Stimulated activated naive CD8-positive, alpha-beta T cell treated with anti-CD3 and anti-CD28 coated beads, Interleukin-15, amount 100 ng/mL, for 72 hours (primary cell): ENCODE measurements at regions not wholly inside any gene's neighbourhood (a gene's known extent, or its start where the extent isn't known, plus 50 kb on each side); places are given as distances from the start of the nearest gene placed in this dataset.

Experiments used
- ATAC-seq: fragments of 150-1000 bp; cut with Tn5 transposase; 2 replicates; pipeline ENCODE4 v1.10.0; 2021; ENCODE audit warnings: mild to moderate bottlenecking, moderate library complexity
- DNase-seq, 2 donors: peaks; one replicate each; pipeline ENCODE4 v3.0.0; 2021 to 2022
- H3K27ac Mint-ChIP-seq, 2 donors: one replicate each; pipeline ENCODE4 v1.8.0; 2022; ENCODE audit warnings: mild to moderate bottlenecking in 2 of 2, mixed read lengths in 2 of 2, moderate library complexity in 2 of 2
- H3K27me3 Mint-ChIP-seq: one replicate; pipeline ENCODE4 v1.8.0; 2022; ENCODE audit warnings: mixed read lengths
- H3K4me1 Mint-ChIP-seq: one replicate; pipeline ENCODE4 v1.8.0; 2022; ENCODE audit warnings: mild to moderate bottlenecking, mixed read lengths
- H3K4me3 Mint-ChIP-seq, 2 donors: one replicate each; pipeline ENCODE4 v1.8.0; 2022; ENCODE audit warnings: mild to moderate bottlenecking in 2 of 2, mixed read lengths in 2 of 2, moderate library complexity in 1 of 2
- H3K9me3 Mint-ChIP-seq, 2 donors: one replicate each; pipeline ENCODE4 v1.8.0; 2022; ENCODE audit warnings: mixed read lengths in 2 of 2

DNA sequence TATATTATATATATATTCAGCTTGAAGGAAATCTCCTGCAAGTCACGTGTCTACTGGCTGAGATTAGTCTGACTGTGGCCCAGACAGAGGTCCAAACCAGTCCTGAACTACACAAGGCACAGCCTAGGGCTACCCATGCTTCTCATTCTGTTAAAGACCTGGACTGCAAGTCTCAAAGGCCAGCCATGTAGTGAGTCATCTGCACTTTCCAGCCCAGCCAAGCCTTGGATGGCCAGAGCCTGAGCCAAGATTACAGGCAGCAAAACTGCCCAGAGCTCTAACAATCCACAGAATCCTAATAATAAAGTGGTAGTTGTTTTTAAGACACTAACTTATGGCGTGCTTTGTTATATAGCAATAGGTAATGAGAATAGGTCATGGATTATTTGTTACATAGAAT lies 259.6 kb downstream of the SS18 start:
- Mint-ChIP-seq H3K27me3 (no peaks in the 10 kb centered on the region), H3K4me3 (no peak overlapping the region), H3K9me3 (no peaks in the 10 kb centered on the region), H3K4me1 (no peaks in the 10 kb centered on the region), H3K27ac (no peak overlapping the region)
- DNase-seq (no peak), ATAC-seq (no peak)

DNA sequence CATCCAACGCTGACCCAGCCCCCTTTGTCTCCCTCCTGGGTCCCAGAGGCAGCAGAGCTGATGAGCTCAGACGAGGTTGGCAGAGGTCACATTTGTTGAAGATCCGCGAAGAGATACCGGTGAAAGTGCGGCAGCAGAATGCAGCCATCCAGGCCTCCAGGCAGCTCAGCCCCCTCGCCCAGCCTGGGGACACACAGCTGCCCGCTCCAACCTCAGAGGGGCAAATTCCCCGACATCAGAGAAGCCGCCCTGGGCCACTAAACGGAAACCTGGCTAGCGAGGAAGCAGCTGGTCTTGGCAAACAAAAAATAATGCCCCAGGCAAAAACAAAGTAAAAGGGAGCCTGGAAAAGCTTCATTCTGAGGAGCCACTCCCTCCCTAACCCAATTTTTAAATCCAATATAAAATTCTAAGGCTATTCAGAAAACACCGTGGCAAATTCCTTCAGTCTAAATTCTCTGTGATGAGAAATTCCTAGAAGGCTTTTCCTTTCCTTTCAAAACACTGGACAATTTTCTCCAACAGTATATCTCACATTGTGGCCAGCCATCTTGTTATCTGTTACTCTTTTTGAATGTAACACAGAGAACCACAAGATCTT lies 262.4 kb downstream of the SS18 start:
- no peaks in the 10 kb centered on the region for H3K4me1 Mint-ChIP-seq
- ATAC-seq (no peak), DNase-seq (no peak)
- H3K27me3 Mint-ChIP-seq: no peaks in the 10 kb centered on the region
- no peaks in the 10 kb centered on the region for H3K9me3 Mint-ChIP-seq
- H3K4me3 Mint-ChIP-seq: no peak overlapping the region
- H3K27ac Mint-ChIP-seq: no peak overlapping the region

DNA sequence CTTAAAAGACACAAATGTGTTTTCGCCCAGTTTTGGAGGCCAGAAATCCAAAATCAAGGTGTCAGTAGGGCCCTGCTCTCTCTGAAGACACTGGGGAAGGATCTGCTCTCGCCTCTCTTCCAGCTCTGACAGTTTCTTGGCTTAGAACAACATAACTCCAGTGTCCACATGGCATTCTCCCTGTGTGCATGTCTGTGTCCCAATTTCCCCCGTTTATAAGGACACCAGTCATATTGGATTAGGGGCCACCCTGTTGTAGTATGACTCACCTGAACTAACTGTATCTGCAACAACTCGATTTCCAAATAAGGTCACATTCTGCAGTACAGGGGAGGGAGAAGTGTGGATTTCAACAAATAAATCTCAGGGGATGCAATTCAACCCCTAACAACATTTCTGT lies 263.2 kb downstream of the SS18 start:
- DNase-seq (no peak), ATAC-seq (no peak)
- Mint-ChIP-seq H3K9me3 (no peaks in the 10 kb centered on the region), H3K4me3 (no peak overlapping the region), H3K27me3 (no peaks in the 10 kb centered on the region), H3K27ac (no peak overlapping the region), H3K4me1 (no peaks in the 10 kb centered on the region)

DNA sequence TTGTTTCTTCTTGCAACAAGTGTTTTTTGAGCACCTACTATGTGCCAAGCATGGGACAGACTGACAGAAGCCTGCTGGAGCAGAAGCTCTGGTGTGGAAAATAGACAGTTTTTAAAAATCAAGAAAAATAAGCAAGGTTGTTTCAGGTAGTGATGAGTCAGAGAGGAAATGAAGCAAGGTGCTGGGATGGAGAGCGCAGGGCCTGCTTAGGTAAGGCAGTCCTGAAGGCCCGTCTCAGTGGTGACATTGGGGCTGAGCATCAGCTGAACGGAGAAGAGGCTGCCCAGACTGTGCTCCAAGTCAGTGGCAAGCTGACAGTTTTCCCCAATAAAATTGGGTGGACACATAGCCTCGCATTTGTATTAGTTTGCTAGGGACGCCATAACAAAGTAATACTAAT lies 263.6 kb downstream of the SS18 start:
- no peaks in the 10 kb centered on the region for H3K4me1 Mint-ChIP-seq
- no peaks in the 10 kb centered on the region for H3K27me3 Mint-ChIP-seq
- no peak overlapping the region for H3K27ac Mint-ChIP-seq
- DNase-seq: no peak
- no peak for ATAC-seq
- no peak overlapping the region for H3K4me3 Mint-ChIP-seq
- no peaks in the 10 kb centered on the region for H3K9me3 Mint-ChIP-seq

DNA sequence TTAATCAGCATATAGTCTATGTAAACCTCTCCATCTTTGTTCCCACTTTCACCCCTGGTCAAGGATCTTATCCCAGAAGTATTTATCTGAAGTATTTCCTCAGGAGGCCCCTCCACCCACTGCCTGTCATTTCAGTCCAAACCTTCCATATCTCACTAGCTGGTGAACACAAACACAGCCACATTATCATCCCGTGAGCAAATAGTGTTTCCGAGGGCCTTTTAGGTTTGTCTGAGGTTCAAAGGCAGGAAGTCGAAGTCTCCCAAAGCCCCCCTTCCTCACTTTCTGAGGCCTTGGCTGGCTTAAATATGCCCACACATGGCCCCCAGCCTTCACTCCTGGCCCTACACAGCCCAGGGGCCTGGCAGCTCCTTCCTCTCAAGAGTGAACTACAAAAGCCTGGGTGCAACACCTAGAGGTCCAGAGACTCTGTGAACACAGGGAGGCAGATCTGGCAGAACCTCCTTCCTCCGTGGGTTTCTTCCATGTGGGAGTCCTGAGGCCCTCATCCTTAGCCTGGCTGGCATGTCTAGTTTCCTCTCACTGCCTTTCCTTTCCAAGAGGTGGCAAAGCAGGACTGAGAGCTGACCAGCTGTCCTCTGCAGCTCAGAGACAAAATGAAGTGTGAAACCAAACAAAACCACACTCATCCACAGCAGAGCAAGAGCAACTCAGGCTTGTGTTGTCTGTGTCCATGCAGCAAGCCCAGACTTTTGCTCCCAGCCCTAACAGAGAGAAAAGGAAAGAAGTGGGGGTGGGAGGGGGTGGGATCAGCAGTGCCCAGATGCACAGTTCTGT lies 264.2 kb downstream of the SS18 start:
- DNase-seq (no peak), ATAC-seq (peak; percentile 31)
- H3K27ac Mint-ChIP-seq: peak overlapping the region in 1 of 2 donors; percentile 9
- no peaks in the 10 kb centered on the region for H3K4me1 Mint-ChIP-seq
- H3K27me3 Mint-ChIP-seq: no peaks in the 10 kb centered on the region
- H3K4me3 Mint-ChIP-seq: no peak overlapping the region
- H3K9me3 Mint-ChIP-seq: no peaks in the 10 kb centered on the region

DNA sequence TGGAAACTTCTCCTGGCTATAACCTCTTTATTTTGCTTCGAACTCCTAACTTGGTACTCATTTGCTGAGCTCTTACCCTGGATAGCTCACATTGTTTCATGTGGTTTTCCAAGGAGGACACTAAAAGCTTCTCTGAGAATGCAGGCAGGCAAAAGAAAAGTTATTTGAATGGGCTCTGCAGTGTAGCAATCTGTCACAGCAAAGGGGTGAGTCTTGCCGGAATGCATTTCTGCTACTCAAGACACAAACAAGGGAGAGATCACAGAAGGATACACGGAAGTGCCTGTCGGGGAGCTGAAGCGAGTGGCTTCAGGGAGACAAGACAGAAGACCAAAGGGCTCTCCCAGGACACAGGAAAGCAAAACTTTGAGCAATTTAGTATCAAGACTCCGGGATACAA lies 265.4 kb downstream of the SS18 start:
- Mint-ChIP-seq H3K27ac (no peak overlapping the region), H3K27me3 (peaks cover 8% of the 10 kb centered on the region), H3K4me1 (no peaks in the 10 kb centered on the region), H3K9me3 (no peaks in the 10 kb centered on the region), H3K4me3 (no peak overlapping the region)
- no peak for DNase-seq
- no peak for ATAC-seq

DNA sequence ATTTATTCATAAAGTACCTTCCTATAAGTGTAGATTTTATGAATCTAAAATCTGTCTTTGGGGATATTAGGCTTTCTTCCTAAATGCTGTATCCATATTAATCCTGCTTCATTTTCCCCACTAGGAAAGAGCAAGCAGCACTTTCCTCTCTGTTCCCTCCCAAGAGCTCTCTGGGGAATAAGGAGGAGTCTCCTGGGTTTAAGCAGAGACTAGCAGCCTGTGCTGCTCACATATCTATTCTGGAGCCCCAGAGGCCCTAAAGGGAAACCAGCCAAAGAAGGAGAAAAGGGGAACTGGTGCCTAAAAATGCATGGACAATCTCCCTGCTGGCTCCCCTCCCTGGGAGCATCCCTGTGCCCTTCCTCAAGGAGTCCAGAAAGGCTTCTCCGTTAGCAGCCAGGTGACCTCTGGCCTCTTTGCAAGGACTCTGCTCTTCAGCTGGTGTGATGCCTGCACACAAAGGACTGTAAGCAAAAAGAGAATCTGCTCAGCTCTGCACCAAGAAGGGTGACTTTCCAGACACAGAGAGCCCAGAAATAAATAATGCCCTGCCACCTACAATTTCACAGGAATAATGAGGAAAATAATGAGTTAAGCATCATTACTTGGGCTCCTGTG lies 270.6 kb downstream of the SS18 start:
- no peak for ATAC-seq
- no peak overlapping the region for H3K27ac Mint-ChIP-seq
- no peaks in the 10 kb centered on the region for H3K9me3 Mint-ChIP-seq
- no peak overlapping the region for H3K4me3 Mint-ChIP-seq
- peaks cover 12% of the 10 kb centered on the region for H3K4me1 Mint-ChIP-seq
- peaks cover 10% of the 10 kb centered on the region for H3K27me3 Mint-ChIP-seq
- DNase-seq: no peak

DNA sequence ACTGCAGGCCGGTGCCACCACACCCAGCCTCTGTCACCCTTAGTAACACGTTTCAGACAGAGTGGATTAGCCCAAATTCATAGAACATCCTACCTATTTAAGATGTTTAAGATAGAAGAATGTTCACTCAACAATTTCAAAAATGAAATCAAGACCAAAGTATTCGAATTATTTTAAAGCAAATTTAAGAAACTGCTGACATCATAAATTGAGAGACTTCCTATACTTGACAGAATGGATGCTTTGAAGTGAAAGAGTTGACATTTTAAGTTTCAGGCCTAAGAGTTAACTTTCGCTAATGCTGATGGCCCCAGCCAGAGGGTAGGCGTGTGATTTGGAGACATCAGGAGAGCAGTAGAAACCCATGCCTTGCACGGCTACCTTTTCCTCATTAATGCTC lies 271.9 kb downstream of the SS18 start:
- no peak for ATAC-seq
- Mint-ChIP-seq H3K4me1 (peaks cover 13% of the 10 kb centered on the region), H3K27ac (peak overlapping the region in 1 of 2 donors; percentile 23), H3K9me3 (no peaks in the 10 kb centered on the region), H3K4me3 (no peak overlapping the region), H3K27me3 (peaks cover 10% of the 10 kb centered on the region)
- no peak for DNase-seq

DNA sequence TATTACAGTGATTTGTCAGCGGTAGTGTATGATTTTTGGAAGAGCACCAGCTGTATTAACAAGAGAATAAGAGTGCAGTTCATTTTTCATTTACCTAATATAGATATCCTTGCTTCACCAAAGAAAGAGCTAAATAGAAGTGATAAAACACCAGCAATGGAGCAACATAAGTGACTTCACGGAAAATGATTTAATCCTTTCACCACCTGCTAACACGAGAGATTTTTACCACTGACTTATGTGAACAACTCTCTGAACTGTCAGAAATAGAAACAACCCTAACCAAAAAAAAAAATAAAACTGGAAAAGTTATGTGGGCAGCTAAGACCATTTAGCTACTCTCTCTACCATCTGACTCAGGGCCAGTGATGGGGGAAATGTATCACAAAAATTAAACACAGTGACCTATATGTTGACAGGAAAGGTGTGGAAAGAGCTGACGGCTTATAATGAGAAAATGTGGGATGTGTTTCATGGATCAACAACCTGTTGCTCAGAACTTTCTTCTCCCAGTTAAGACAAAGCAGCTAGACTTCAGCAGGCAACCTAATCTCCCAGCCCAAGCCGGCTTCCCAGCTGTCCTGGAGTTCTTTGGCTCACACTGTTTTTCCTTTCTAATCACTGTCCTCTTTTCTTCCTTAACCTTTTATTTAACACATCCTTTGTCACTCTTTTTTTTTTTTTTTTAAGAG lies 272.7 kb downstream of the SS18 start:
- H3K4me3 Mint-ChIP-seq: no peak overlapping the region
- DNase-seq (no peak), ATAC-seq (no peak)
- H3K27me3 Mint-ChIP-seq: peaks cover 10% of the 10 kb centered on the region
- H3K27ac Mint-ChIP-seq: no peak overlapping the region
- H3K9me3 Mint-ChIP-seq: no peaks in the 10 kb centered on the region
- H3K4me1 Mint-ChIP-seq: peaks cover 13% of the 10 kb centered on the region

DNA sequence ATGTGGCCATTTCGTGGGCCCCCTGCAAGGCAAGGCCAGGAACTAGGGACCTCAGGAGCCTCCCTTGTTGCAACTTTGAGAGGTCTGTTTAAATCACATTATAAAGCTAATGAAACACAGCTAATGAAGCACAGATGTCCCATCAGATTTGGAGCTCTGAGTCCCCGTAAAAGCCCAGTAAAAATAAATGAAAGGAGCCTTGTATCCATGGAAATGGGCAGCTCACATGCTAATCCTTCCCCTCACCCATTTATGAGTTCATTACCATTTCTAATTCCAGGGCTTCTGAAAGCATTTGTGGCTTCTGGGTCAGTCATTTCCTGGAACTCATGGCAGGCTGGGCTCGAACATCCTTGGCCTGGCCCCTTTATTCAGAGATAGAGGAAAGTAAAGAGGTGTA lies 274.8 kb downstream of the SS18 start:
- Mint-ChIP-seq H3K9me3 (no peaks in the 10 kb centered on the region), H3K27me3 (peaks cover 8% of the 10 kb centered on the region), H3K4me1 (peaks cover 13% of the 10 kb centered on the region), H3K4me3 (no peak overlapping the region), H3K27ac (peak overlapping the region in 1 of 2 donors; percentile 32)
- DNase-seq (no peak), ATAC-seq (no peak)

DNA sequence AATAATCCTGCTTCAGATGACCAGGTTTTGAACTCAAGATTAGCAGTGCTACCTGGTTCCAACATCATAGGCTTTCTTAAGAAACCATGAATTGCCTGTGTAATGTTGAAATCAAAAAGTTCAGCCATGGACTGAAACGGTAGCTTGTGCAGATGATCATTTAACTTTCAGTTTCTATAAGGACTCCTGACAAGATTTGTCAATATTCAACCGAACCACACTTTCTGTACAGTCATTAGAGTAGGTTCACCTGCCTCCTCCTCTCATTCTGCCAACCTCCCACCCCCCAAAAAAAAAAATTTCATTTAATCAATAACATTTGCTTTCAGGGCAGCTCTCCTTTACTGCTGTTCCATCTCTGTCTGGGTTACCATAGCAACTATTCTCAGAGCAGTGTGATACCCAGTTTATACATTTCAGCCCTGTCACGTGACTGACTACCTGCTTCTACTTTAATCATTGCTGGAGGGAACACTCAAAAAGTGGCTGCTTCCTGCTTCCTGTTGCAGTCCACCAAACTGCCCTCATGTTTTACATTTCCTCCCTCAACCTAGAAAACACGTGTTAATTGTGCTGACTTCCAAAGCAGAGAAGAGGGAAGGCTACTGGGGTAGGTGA lies 275.5 kb downstream of the SS18 start:
- no peak overlapping the region for H3K4me3 Mint-ChIP-seq
- ATAC-seq: peak; percentile 63
- no peak for DNase-seq
- H3K4me1 Mint-ChIP-seq: peaks cover 13% of the 10 kb centered on the region
- no peaks in the 10 kb centered on the region for H3K9me3 Mint-ChIP-seq
- peak overlapping the region; percentile 61 to 83 for H3K27ac Mint-ChIP-seq
- H3K27me3 Mint-ChIP-seq: peaks cover under 1% of the 10 kb centered on the region

DNA sequence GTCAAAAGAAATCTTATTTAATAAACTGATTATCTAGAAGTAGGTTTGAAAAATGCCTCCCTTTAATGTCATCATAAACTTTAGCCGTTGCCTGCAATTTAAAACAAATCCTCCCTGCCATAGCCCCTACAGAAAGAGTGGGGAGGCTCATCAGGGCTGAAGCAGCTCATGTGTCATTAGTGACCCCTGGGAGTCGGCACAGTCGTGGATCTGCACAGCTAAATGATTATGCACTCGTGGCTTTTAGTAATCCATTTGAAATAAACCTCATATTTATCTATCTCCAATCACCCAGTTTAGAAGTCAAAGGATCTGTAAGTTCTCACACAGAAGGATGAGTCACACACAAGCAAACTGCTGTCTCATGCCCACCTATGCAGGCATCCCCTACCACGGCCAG lies 277.3 kb downstream of the SS18 start:
- DNase-seq (no peak), ATAC-seq (no peak)
- Mint-ChIP-seq H3K4me1 (peaks cover 13% of the 10 kb centered on the region), H3K27ac (no peak overlapping the region), H3K4me3 (no peak overlapping the region), H3K27me3 (no peaks in the 10 kb centered on the region), H3K9me3 (no peaks in the 10 kb centered on the region)

DNA sequence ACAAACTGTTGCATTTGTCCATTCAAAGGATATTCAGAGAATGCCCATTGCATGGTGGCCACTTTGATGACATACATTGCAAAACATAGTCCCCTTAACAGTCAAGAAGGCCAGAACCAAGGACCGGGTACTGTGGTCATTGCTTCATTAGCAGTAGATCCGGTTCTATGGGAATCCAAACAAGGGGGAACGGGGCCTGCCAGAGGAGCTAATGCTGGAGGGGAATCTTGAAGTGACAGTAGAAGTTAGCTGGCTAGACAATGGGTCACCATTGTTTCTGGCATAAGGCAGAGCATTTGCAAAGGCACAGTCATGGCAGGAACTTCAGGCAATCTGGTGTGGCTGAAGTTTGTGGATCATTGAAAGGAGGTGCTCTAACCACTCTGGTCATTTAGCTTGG lies 279.7 kb downstream of the SS18 start:
- ATAC-seq (no peak), DNase-seq (no peak)
- H3K4me3 Mint-ChIP-seq: no peak overlapping the region
- H3K27ac Mint-ChIP-seq: no peak overlapping the region
- no peaks in the 10 kb centered on the region for H3K27me3 Mint-ChIP-seq
- no peaks in the 10 kb centered on the region for H3K9me3 Mint-ChIP-seq
- H3K4me1 Mint-ChIP-seq: peaks cover 10% of the 10 kb centered on the region

DNA sequence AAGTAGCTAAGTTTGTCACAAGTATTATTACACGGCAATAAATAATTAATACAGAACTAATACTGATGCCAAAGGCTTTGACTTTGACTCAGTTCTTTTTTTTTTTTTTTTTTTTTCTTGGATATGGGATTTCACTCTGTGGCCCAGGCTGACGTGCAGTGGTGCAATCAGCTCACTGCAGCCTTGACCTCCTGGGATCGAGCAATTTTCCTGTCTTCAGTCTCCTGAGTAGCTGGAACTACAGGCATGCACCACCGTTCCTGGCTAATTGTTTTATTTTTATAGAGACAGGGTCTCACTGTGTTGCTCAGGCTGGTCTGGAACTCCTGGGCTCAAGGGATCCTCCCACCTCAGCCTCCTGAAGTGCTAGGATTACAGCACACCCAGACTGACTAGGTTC lies 284.5 kb downstream of the SS18 start:
- DNase-seq (no peak), ATAC-seq (no peak)
- Mint-ChIP-seq H3K27ac (no peak overlapping the region), H3K27me3 (peaks cover 9% of the 10 kb centered on the region), H3K9me3 (no peaks in the 10 kb centered on the region), H3K4me3 (no peak overlapping the region), H3K4me1 (no peaks in the 10 kb centered on the region)

DNA sequence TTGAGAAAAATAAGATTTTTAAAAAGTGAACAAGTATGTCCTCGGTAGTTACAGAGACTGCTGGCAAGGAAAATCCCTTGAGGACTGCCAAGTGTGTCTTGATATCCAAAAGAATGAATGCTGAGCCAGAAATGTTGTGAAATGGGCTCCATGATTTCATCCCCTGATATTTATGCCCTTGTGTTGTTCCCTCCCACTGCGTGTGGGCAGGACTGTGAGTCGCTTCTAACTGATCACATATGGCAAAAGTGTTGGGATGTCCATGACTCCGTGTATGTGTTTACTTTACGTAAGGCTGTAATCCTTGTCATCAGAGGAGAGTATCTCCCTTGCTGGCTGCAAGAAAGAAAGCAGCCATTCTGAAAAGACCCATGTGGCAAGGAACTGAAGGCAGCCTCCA lies 285.1 kb downstream of the SS18 start:
- DNase-seq (no peak), ATAC-seq (no peak)
- Mint-ChIP-seq H3K9me3 (peaks cover 0 to 4% of the 10 kb centered on the region in 2 donors), H3K4me1 (no peaks in the 10 kb centered on the region), H3K27me3 (peaks cover 9% of the 10 kb centered on the region), H3K4me3 (no peak overlapping the region), H3K27ac (no peak overlapping the region)
